Upper lobe of left lung (tissue), 4 donors: ENCODE measurements at regions not wholly inside any gene's neighbourhood (a gene's known extent, or its start where the extent isn't known, plus 50 kb on each side); places are given as distances from the start of the nearest gene placed in this dataset.

Experiments used
- EP300 ChIP-seq, 4 donors: sonication (generic); formaldehyde crosslinking; IDR thresholded peaks; one replicate each; pipeline ENCODE4 v1.5.1; 2017; ENCODE audit warnings: antibody characterized with exemption in 4 of 4, control low read depth in 2 of 4
- POLR2A ChIP-seq, 4 donors: fragments of 450-650 bp; IDR thresholded peaks; one replicate each; pipeline ENCODE4 v1.5.1; 2016 to 2017; ENCODE audit warnings: antibody characterized with exemption in 4 of 4, mild to moderate bottlenecking in 2 of 4
- POLR2AphosphoS5 ChIP-seq, 2 donors: sonication (generic); formaldehyde crosslinking; IDR thresholded peaks; one replicate each; pipeline ENCODE4 v1.5.1; 2017; ENCODE audit warnings: antibody characterized with exemption in 2 of 2
- TF ChIP-seq, protein P1 (sequence below), 6 experiments: fragments of 450-650 bp in 4 of 6; fragments of 200-600 bp in 2 of 6; sonication (generic) in 2 of 6; IDR thresholded peaks; one replicate each; pipeline ENCODE4 v1.5.1; 2016 to 2019; ENCODE audit warnings: antibody characterized with exemption in 6 of 6

DNA sequence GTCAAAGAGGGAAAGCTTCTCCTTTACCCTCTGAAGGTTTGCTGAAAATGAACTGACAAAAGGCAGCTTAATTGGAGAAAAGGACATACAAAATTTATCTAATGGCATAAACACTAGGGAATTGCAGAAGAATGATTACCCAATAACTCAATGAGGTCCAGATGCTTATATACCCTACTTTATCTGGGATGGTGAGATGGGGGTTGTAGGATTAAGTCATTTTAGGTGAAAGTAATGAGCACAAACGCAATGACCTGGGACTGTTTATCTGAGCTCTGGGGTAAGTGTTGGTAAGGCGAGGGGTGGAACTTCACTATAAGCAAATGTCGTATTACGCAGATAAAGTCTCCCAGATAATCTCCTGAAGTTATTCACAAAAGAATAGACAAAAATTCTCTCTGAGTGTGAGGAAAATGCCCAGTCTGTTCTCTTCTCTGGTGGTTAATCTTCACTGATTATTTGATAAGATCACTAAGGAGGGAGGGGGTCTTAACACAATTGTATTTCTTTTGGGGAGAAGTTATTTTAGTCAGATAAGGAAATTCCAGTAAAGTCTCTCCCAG, 1067.8 kb downstream of the DNAJB9 start:
- TF ChIP-seq, protein P1, sequence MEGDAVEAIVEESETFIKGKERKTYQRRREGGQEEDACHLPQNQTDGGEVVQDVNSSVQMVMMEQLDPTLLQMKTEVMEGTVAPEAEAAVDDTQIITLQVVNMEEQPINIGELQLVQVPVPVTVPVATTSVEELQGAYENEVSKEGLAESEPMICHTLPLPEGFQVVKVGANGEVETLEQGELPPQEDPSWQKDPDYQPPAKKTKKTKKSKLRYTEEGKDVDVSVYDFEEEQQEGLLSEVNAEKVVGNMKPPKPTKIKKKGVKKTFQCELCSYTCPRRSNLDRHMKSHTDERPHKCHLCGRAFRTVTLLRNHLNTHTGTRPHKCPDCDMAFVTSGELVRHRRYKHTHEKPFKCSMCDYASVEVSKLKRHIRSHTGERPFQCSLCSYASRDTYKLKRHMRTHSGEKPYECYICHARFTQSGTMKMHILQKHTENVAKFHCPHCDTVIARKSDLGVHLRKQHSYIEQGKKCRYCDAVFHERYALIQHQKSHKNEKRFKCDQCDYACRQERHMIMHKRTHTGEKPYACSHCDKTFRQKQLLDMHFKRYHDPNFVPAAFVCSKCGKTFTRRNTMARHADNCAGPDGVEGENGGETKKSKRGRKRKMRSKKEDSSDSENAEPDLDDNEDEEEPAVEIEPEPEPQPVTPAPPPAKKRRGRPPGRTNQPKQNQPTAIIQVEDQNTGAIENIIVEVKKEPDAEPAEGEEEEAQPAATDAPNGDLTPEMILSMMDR (IDR thresholded peaks at IDR 0.05): no peak
- TF ChIP-seq POLR2A (IDR thresholded peaks at IDR 0.05) (no peak), POLR2AphosphoS5 (IDR thresholded peaks at IDR 0.05) (no peak), EP300 (IDR thresholded peaks at IDR 0.05) (no peak)
